ENCODE measurements at regions not wholly inside any gene's neighbourhood (a gene's known extent, or its start where the extent isn't known, plus 50 kb on each side); places are given as distances from the start of the nearest gene placed in this dataset.

GRCh38 chr4:116015062-116015461 lies 901.6 kb upstream of the NDST4 start:
- CTCF ChIA-PET: no interaction called here
- no peak for DNase-seq (ENCODE audit: low read depth, low spot score)
- Histone ChIP-seq H3K4me3 (ENCODE audit: low read depth, low read length) (no peak overlapping the region), H3K27me3 (ENCODE audit: control insufficient read depth, insufficient read depth, low read length) (no peaks in the 10 kb centered on the region), H3K27ac (ENCODE audit: low read depth, low read length) (no peak overlapping the region), H3K9me3 (ENCODE audit: control insufficient read depth, insufficient read depth, low read length) (peaks cover 43% of the 10 kb centered on the region)
- TF ChIP-seq CTCF (IDR thresholded peaks at IDR 0.05; ENCODE audit: low read depth, low read length): no peak
- POLR2A ChIA-PET: no interaction called here

GRCh38 chr4:116010923-116011322 lies 897.5 kb upstream of the NDST4 start:
- CTCF ChIA-PET: no interaction called here
- no peaks in the 10 kb centered on the region for H3K27me3 ChIP-seq (ENCODE audit: control insufficient read depth, insufficient read depth, low read length)

GRCh38 chr4:116005806-116006088 lies 892.3 kb upstream of the NDST4 start:
- Histone ChIP-seq H3K27me3 (ENCODE audit: control insufficient read depth, insufficient read depth, low read length) (no peaks in the 10 kb centered on the region), H3K4me3 (ENCODE audit: low read depth, low read length) (no peak overlapping the region), H3K9me3 (ENCODE audit: control insufficient read depth, insufficient read depth, low read length) (no peaks in the 10 kb centered on the region; the same call in 1 of the 2 replicates), H3K27ac (ENCODE audit: low read depth, low read length) (no peak overlapping the region)
- ChIA-PET POLR2A (no interaction called here), CTCF (no interaction called here)
- DNase-seq (ENCODE audit: low read depth, low spot score): no peak
- no peak for TF ChIP-seq CTCF (IDR thresholded peaks at IDR 0.05; ENCODE audit: low read depth, low read length)

More at GRCh38 chr4:116010923-116011322, 897.5 kb upstream of the NDST4 start:
- peaks cover 14% of the 10 kb centered on the region; the same call in 1 of the 2 replicates for H3K9me3 ChIP-seq (ENCODE audit: control insufficient read depth, insufficient read depth, low read length)
- TF ChIP-seq CTCF (IDR thresholded peaks at IDR 0.05; ENCODE audit: low read depth, low read length): no peak
- DNase-seq (ENCODE audit: low read depth, low spot score): no peak
- POLR2A ChIA-PET: no interaction called here
- no peak overlapping the region for H3K27ac ChIP-seq (ENCODE audit: low read depth, low read length)
- no peak overlapping the region for H3K4me3 ChIP-seq (ENCODE audit: low read depth, low read length)

GRCh38 chr4:116005037-116005805 lies 891.8 kb upstream of the NDST4 start:
- no peak for DNase-seq (ENCODE audit: low read depth, low spot score)
- ChIA-PET POLR2A (no interaction called here), CTCF (no interaction called here)
- no peaks in the 10 kb centered on the region for H3K27me3 ChIP-seq (ENCODE audit: control insufficient read depth, insufficient read depth, low read length)
- no peak for TF ChIP-seq CTCF (IDR thresholded peaks at IDR 0.05; ENCODE audit: low read depth, low read length)
- H3K4me3 ChIP-seq (ENCODE audit: low read depth, low read length): no peak overlapping the region
- peaks cover 1% of the 10 kb centered on the region; the same call in 1 of the 2 replicates for H3K9me3 ChIP-seq (ENCODE audit: control insufficient read depth, insufficient read depth, low read length)
- H3K27ac ChIP-seq (ENCODE audit: low read depth, low read length): no peak overlapping the region

- POLR2A ChIA-PET: no interaction called here
- no peak overlapping the region for H3K27ac ChIP-seq (ENCODE audit: low read depth, low read length)
Measured at GRCh38 chr4:116001291-116001690, 887.9 kb upstream of the NDST4 start.

More at GRCh38 chr4:116001291-116001690, 887.9 kb upstream of the NDST4 start:
- TF ChIP-seq CTCF (IDR thresholded peaks at IDR 0.05; ENCODE audit: low read depth, low read length): no peak
- H3K9me3 ChIP-seq (ENCODE audit: control insufficient read depth, insufficient read depth, low read length): peaks cover 4% of the 10 kb centered on the region; the same call in 1 of the 2 replicates
- no peak overlapping the region for H3K4me3 ChIP-seq (ENCODE audit: low read depth, low read length)
- H3K27me3 ChIP-seq (ENCODE audit: control insufficient read depth, insufficient read depth, low read length): no peaks in the 10 kb centered on the region
- CTCF ChIA-PET: no interaction called here
- DNase-seq (ENCODE audit: low read depth, low spot score): no peak

Data from AG04450 (cell line).